Adrenal gland (tissue), 9 donors: ENCODE measurements at regions not wholly inside any gene's neighbourhood (a gene's known extent, or its start where the extent isn't known, plus 50 kb on each side); places are given as distances from the start of the nearest gene placed in this dataset.

Experiments used
- DNase-seq, 7 donors: peaks; one replicate each; pipeline ENCODE4 v3.0.0-alpha.2; 2019 to 2020
- H3K27ac ChIP-seq, 5 donors: fragments of 200-600 bp; sonication (generic) in 4 of 5; 1 replicate in 3 of 5; 2 replicates in 2 of 5; pipeline versions ENCODE4 v1.5.1 to v1.8.0; 2016 to 2020; ENCODE audit warnings: mild to moderate bottlenecking in 1 of 5
- H3K27me3 ChIP-seq: fragments of 200-600 bp; 2 replicates; pipeline ENCODE4 v1.8.0; 2021
- H3K36me3 ChIP-seq, 2 donors: fragments of 200-600 bp; replicated peaks in 1 of 2; 1 replicate in 1 of 2; 2 replicates in 1 of 2; pipeline versions ENCODE4 v1.5.1 to v1.8.0; 2018 to 2022
- H3K4me1 ChIP-seq, 2 donors: fragments of 200-600 bp; replicated peaks in 1 of 2; 1 replicate in 1 of 2; 2 replicates in 1 of 2; pipeline versions ENCODE4 v1.5.1 to v1.8.0; 2018 to 2021
- H3K4me3 ChIP-seq, 4 donors: fragments of 200-600 bp; sonication (generic) in 3 of 4; one replicate each; pipeline ENCODE4 v1.5.1; 2016 to 2018
- H3K9me3 ChIP-seq, 3 donors: fragments of 200-600 bp; sonication (generic) in 1 of 3; replicated peaks in 1 of 3; 1 replicate in 2 of 3; 2 replicates in 1 of 3; pipeline versions ENCODE4 v1.5.1 to v1.8.0; 2016 to 2021
- POLR2A ChIP-seq, 2 donors: fragments of 450-650 bp; IDR thresholded peaks; one replicate each; pipeline ENCODE4 v1.6.1; 2017; ENCODE audit warnings: antibody characterized with exemption in 2 of 2, mild to moderate bottlenecking in 2 of 2, moderate library complexity in 1 of 2
- WGBS, 4 donors: extraction: QIAGEN DNeasy Blood & Tissue Kit in 2 of 4; methylation state at CpG; one replicate each; pipeline versions ENCODE4 v1.1.5 to v1.1.7; 2013 to 2017; 5-methylcytosine and 5-hydroxymethylcytosine counted together
- intact Hi-C, 2 donors: fragments of 100-400 bp; cut with DNase I; formaldehyde crosslinking; loops; one replicate each; pipeline versions ENCODE4 v1.14.1 to v1.15.0; 2022 to 2023
- TF ChIP-seq, protein P1 (sequence below), 6 experiments: fragments of 450-650 bp in 4 of 6; fragments of 200-600 bp in 2 of 6; sonication (generic) in 1 of 6; IDR thresholded peaks; 1 replicate in 5 of 6; 2 replicates in 1 of 6; pipeline versions ENCODE4 v1.5.1 to v1.8.0; 2016 to 2021; ENCODE audit warnings: antibody characterized with exemption in 6 of 6, mild to moderate bottlenecking in 2 of 6, moderate library complexity in 1 of 6
- donor health status: healthy with polysubstance abuse.
- donor health status: Bipolar disorder and iron deficiency.
- donor health status: DM: yes; HTN: yes; CAD: no.
- donor health status: DM: no; HTN: no; CAD: no.
- donor health status: DM: no; HTN: no; CAD: no.

DNA sequence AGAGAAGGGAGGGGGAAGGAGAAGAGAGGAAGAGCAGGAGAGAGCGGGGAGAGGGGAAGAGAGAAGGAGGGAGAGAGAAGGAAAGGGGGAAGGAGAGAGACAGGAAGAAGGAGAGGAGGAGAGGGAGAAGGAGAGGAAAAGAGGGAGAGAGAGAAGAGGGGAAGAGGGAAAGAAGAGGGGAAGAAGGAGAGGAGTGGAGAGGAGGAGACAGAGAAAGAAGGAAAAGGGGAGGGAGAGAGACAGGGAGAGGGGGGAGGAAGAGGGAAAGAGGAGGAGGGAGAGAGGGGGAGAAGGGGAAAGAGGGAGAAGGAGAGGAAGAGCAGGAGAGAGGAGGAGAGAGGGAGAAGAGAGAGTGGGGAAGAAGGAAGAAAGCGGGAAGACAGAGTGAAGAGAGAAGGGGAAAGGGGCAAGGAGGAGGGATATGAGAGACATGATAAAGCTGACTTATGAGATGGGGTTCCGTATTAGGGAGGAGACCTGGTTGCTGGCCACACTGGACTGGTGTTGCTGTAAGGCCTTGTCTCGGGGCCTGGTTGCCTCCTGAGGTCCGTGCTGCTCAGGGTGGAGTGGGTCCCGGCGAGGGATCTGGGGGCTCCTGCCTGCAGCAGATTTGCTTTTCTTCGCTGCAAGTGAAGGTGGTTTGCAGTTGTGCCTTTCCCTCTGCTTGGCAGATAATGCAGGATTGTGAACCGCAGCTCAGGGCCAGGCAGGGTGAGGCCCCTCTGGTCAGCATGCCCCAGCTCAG lies 139.5 kb downstream of the TEX29 start:
- H3K27me3 ChIP-seq, result peaks cover 4% of the 10 kb centered on the region

DNA sequence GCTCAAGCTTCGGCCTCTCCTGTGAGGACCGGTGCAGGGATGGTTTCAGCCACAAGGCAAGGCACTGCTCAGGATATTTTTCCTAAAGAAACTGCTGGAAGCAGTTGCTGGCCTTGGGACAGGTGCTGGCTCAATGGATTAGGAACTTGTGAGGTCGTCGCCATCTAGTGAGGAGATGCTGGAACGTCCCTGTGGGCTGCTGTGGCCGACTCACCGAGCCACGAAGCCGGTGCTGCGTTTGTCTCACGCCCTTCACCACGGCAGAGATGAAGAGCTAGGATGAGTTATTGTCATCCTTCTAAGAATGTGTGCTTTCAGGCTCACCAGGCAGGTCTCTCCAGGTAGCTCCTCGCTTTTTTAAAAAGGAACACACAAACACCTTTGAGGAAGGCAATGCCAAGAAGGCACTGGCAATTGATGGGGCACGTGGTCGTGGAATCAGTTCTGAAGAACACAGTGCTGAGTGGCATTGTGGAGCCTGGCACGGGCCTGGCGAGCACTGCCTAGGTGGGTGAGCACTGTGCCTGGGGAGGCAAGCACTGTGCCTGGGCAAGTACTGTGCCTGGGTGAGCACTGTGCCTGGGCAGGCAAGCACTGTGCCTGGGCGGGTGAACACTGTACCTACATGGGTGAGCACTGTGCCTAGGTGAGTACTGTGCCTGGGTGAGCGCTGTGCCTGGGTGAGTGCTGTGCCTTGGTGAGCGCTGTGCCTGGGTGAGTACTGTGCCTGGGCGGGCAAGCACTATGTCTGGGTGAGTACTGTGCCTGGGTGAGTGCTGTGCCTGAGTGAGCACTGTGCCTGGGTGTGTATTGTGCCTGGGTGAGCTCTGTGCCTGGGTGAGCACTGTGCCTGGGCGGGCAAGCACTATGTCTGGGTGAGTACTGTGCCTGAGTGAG lies 140.4 kb downstream of the TEX29 start:
- H3K27me3 ChIP-seq, result peaks cover 6% of the 10 kb centered on the region
- 45 to 52% (median 51%) methylated on average over 15 to 22 of the region's 22 CpGs for WGBS, 4 donors

More for the DNA sequence above, 139.5 kb downstream of the TEX29 start:
- Histone ChIP-seq H3K27ac (no peak overlapping the region), H3K4me3 (no peak overlapping the region), H3K4me1 (no peaks in the 10 kb centered on the region), H3K9me3 (no peaks in the 10 kb centered on the region), H3K36me3 (no peaks in the 10 kb centered on the region)
- 74 to 84% (median 74%) methylated on average over 4 to 9 of the region's 9 CpGs for WGBS, 4 donors
- no peak for DNase-seq
- TF ChIP-seq, protein P1, sequence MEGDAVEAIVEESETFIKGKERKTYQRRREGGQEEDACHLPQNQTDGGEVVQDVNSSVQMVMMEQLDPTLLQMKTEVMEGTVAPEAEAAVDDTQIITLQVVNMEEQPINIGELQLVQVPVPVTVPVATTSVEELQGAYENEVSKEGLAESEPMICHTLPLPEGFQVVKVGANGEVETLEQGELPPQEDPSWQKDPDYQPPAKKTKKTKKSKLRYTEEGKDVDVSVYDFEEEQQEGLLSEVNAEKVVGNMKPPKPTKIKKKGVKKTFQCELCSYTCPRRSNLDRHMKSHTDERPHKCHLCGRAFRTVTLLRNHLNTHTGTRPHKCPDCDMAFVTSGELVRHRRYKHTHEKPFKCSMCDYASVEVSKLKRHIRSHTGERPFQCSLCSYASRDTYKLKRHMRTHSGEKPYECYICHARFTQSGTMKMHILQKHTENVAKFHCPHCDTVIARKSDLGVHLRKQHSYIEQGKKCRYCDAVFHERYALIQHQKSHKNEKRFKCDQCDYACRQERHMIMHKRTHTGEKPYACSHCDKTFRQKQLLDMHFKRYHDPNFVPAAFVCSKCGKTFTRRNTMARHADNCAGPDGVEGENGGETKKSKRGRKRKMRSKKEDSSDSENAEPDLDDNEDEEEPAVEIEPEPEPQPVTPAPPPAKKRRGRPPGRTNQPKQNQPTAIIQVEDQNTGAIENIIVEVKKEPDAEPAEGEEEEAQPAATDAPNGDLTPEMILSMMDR (IDR thresholded peaks at IDR 0.05), result no peak
- no peak for TF ChIP-seq POLR2A (IDR thresholded peaks at IDR 0.05)
- intact Hi-C loops, result no loop called here

DNA sequence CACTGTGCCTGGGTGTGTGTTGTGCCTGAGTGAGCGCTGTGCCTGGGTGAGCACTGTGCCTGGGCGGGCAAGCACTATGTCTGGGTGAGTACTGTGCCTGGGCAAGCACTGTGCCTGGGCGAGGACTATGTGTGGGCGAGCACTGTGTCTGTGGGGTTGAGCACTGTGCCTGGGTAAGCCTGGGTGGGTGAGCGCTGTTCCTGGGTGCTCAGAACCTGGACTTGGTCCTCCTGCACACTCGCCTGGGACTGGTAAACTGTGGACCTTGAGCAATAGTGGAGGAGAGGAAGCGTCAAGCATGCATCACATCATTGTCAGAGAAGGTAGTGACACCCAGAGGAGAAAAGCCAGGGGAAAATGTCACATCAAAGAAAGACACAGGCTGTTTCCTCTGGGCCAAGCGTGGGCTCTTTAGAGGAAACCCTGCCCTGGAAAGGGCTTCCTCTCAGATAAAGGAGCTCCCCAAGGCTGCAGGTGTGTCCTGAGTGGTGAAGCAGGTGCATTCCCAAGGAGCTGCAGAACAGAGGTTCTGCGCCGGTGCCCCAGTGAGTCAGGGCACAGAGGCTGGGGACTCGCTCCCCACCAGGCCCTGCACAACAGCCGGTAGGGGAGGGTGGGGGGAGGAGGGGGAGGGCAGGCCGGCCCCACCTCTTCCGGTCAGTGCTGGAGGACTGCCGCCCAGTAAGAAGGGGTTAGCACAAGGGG lies 141.2 kb downstream of the TEX29 start:
- Histone ChIP-seq H3K36me3 (no peaks in the 10 kb centered on the region), H3K4me1 (no peaks in the 10 kb centered on the region), H3K27me3 (peaks cover 10% of the 10 kb centered on the region), H3K4me3 (no peak overlapping the region), H3K9me3 (no peaks in the 10 kb centered on the region), H3K27ac (no peak overlapping the region)
- intact Hi-C loops, result no loop called here
- 37 to 54% (median 52%) methylated on average over 8 to 15 of the region's 15 CpGs for WGBS, 4 donors
- DNase-seq, result no peak
- TF ChIP-seq, protein P1 (IDR thresholded peaks at IDR 0.05), result no peak
- no peak for TF ChIP-seq POLR2A (IDR thresholded peaks at IDR 0.05)

More for the DNA sequence above, 140.4 kb downstream of the TEX29 start:
- DNase-seq, result peak in 3 of 7 donors; percentile 28 to 46 (median 29)
- Histone ChIP-seq H3K4me3 (no peak overlapping the region), H3K4me1 (no peaks in the 10 kb centered on the region), H3K9me3 (no peaks in the 10 kb centered on the region), H3K27ac (no peak overlapping the region), H3K36me3 (no peaks in the 10 kb centered on the region)
- TF ChIP-seq, protein P1 (IDR thresholded peaks at IDR 0.05), result peak in 3 of 6 experiments; percentile 12 to 23 (median 17)
- TF ChIP-seq POLR2A (IDR thresholded peaks at IDR 0.05), result no peak
- intact Hi-C loops, result no loop called here
